ENCODE measurements at regions not wholly inside any gene's neighbourhood (a gene's known extent, or its start where the extent isn't known, plus 50 kb on each side); places are given as distances from the start of the nearest gene placed in this dataset.

DNA sequence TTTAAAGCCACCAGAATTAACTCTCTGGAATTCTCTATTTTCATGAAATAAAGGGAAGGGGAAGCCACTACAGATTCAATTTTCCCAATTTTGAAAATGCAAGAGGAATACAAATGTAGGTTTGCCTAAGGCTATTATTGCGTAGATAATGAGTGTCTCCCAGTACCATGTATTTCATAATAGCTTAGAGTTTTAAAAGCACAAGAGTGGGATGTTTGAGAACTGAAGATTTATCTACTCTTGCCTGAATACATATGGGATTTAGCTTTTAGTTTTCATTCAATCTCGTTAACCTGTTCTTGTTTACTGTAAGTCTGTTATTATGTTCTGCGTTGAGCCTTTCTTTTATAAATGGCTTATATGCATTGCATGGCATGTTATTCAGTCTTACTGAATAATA, 795.1 kb downstream of the BRINP3 start:
- TF ChIP-seq, protein P1, sequence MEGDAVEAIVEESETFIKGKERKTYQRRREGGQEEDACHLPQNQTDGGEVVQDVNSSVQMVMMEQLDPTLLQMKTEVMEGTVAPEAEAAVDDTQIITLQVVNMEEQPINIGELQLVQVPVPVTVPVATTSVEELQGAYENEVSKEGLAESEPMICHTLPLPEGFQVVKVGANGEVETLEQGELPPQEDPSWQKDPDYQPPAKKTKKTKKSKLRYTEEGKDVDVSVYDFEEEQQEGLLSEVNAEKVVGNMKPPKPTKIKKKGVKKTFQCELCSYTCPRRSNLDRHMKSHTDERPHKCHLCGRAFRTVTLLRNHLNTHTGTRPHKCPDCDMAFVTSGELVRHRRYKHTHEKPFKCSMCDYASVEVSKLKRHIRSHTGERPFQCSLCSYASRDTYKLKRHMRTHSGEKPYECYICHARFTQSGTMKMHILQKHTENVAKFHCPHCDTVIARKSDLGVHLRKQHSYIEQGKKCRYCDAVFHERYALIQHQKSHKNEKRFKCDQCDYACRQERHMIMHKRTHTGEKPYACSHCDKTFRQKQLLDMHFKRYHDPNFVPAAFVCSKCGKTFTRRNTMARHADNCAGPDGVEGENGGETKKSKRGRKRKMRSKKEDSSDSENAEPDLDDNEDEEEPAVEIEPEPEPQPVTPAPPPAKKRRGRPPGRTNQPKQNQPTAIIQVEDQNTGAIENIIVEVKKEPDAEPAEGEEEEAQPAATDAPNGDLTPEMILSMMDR (IDR thresholded peaks at IDR 0.05; ENCODE audit: low read depth, low read length) = no peak
- H3K4me3 ChIP-seq (ENCODE audit: low read depth, low read length) = no peak overlapping the region

- H3K4me3 ChIP-seq (ENCODE audit: low read depth, low read length) = no peak overlapping the region
- TF ChIP-seq, protein P1 (IDR thresholded peaks at IDR 0.05; ENCODE audit: low read depth, low read length) = no peak
Observed at GRCh38 chr1:189686288-189686687, 791.4 kb downstream of the BRINP3 start.

DNA sequence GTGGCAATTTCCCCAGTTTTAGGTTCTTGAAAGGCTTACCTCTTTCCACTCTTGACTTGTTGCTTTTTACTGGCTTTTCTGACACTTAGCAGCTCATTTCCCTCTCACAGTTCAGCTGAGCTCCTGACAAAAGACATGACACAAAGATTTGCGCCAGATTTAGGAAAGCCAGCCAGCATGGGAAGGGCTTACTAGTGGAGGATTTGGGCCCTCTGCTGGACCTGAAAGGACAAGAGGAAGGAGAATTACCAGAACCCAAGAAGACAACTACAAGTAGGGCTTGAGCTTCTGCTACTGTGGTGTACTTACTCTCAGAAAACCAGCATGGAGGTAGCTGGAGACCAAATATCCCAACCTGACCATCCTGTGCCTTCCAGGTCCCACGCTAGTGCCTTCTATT, 784.5 kb downstream of the BRINP3 start:
- TF ChIP-seq, protein P1 (IDR thresholded peaks at IDR 0.05; ENCODE audit: low read depth, low read length) = no peak
- H3K4me3 ChIP-seq (ENCODE audit: low read depth, low read length) = no peak overlapping the region

DNA sequence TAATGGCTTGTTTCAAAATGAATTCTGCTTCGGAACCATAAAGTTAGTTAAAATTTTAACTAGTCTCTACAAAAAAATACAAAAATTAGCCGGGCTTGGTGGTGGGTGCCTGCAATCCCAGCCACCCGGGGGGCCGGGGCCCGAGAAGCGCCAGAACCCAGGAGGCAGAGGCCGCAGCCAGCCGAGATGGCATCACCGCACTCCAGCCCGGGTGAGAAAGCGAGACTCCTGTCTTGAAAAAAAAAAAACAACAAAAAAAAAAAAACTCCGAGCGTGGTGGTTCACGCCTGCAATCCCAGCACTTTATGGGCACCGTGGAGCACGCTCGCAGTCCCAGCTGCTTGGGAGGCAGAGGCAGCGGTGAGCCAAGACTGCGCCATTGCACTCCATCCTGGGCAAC, 781.4 kb downstream of the BRINP3 start:
- no peak overlapping the region for H3K4me3 ChIP-seq (ENCODE audit: low read depth, low read length)
- TF ChIP-seq, protein P1 (IDR thresholded peaks at IDR 0.05; ENCODE audit: low read depth, low read length) = no peak

DNA sequence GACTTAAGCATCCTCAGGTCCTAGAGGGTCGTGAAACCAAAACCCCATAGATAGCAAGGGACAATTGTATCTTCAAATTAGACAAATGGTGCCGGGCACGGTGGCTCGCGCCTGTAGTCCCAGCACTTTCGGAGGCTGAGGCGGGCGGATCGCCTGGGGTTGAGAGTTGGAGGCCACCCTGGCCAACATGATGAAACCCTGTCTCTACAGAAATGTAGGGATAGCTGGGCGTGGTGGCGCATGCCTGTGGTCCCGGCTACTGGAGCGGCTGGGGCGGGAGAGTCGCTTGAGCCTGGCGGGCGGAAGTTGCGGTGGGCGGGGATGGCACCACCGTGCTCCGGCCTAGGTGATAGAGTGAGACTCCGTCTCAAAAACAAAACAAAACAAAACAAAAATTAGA, 780.6 kb downstream of the BRINP3 start:
- TF ChIP-seq, protein P1 (IDR thresholded peaks at IDR 0.05; ENCODE audit: low read depth, low read length) = no peak

DNA sequence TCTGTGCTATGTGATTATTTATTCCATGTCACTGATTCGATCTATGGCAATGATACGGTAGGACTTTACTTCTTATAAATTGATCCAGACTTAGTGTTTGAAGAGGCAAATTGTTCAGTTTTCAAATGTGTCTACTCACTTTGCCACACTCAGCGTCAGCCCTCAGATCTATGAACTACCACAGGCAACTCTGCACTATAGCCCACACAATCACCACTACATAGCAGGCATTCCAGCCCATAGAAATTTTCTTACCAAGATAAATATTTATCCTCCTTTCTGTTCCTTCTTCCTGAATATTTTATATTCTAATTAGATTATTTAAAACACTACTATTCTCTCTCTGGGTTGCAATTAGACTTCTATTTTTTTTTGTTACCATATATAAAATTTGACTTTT, 776.1 kb downstream of the BRINP3 start:
- H3K4me3 ChIP-seq (ENCODE audit: low read depth, low read length) = no peak overlapping the region
- TF ChIP-seq, protein P1 (IDR thresholded peaks at IDR 0.05; ENCODE audit: low read depth, low read length) = no peak

More for the DNA sequence above, 780.6 kb downstream of the BRINP3 start:
- H3K4me3 ChIP-seq (ENCODE audit: low read depth, low read length) = no peak overlapping the region

DNA sequence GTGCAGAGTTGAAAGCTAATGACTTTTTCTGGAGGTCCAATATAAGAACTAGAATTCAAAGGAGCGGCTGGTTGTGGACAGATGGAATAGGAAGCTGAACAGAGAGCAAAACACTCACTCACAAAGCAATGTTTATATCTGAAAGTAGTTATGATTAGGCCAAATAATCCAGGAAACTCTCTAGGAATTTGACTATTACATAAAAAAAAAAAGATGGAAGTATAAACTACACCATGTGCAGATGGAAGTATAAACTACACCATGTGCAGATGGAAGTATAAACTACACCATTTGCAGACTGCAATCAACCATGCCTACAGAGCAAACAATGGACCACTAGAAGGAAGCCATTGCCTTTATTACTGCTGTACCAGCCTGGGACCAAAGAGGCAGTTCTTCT, 771.1 kb downstream of the BRINP3 start:
- H3K4me3 ChIP-seq (ENCODE audit: low read depth, low read length) = no peak overlapping the region
- TF ChIP-seq, protein P1 (IDR thresholded peaks at IDR 0.05; ENCODE audit: low read depth, low read length) = no peak

Data from WI38 (cell line).